ENCODE measurements at regions not wholly inside any gene's neighbourhood (a gene's known extent, or its start where the extent isn't known, plus 50 kb on each side); places are given as distances from the start of the nearest gene placed in this dataset.

GRCh38 chr12:84696908-84697540 is 215.6 kb downstream of the SLC6A15 start:
- TF ChIP-seq, protein P1, sequence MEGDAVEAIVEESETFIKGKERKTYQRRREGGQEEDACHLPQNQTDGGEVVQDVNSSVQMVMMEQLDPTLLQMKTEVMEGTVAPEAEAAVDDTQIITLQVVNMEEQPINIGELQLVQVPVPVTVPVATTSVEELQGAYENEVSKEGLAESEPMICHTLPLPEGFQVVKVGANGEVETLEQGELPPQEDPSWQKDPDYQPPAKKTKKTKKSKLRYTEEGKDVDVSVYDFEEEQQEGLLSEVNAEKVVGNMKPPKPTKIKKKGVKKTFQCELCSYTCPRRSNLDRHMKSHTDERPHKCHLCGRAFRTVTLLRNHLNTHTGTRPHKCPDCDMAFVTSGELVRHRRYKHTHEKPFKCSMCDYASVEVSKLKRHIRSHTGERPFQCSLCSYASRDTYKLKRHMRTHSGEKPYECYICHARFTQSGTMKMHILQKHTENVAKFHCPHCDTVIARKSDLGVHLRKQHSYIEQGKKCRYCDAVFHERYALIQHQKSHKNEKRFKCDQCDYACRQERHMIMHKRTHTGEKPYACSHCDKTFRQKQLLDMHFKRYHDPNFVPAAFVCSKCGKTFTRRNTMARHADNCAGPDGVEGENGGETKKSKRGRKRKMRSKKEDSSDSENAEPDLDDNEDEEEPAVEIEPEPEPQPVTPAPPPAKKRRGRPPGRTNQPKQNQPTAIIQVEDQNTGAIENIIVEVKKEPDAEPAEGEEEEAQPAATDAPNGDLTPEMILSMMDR (IDR thresholded peaks at IDR 0.05), result no peak
- Histone ChIP-seq H3K36me3 (no peaks in the 10 kb centered on the region), H3K27me3 (no peaks in the 10 kb centered on the region), H3K4me3 (no peak overlapping the region), H3K4me1 (no peaks in the 10 kb centered on the region), H3K27ac (no peak overlapping the region), H3K9me3 (no peaks in the 10 kb centered on the region)
- no peak for DNase-seq
- 61 to 73% methylated on average over 3 of the region's 3 CpGs for WGBS, 2 donors
- intact Hi-C loops (cut with DNase I), result no loop called here

GRCh38 chr12:84696281-84696680 is 216.3 kb downstream of the SLC6A15 start:
- WGBS, 2 donors, result 87 to 93% methylated on average over 2 of the region's 2 CpGs
- no peak for DNase-seq
- no peaks in the 10 kb centered on the region for H3K4me1 ChIP-seq
- H3K36me3 ChIP-seq, result no peaks in the 10 kb centered on the region
- intact Hi-C loops (cut with DNase I), result no loop called here
- no peak overlapping the region for H3K4me3 ChIP-seq
- no peaks in the 10 kb centered on the region for H3K27me3 ChIP-seq
- TF ChIP-seq POLR2A (IDR thresholded peaks at IDR 0.05), result no peak
- TF ChIP-seq, protein P1 (IDR thresholded peaks at IDR 0.05), result no peak
- no peak for TF ChIP-seq EP300 (IDR thresholded peaks at IDR 0.05)
- no peak for TF ChIP-seq POLR2AphosphoS5 (IDR thresholded peaks at IDR 0.05)
- H3K9me3 ChIP-seq, result no peaks in the 10 kb centered on the region
- H3K27ac ChIP-seq, result no peak overlapping the region

DNA sequence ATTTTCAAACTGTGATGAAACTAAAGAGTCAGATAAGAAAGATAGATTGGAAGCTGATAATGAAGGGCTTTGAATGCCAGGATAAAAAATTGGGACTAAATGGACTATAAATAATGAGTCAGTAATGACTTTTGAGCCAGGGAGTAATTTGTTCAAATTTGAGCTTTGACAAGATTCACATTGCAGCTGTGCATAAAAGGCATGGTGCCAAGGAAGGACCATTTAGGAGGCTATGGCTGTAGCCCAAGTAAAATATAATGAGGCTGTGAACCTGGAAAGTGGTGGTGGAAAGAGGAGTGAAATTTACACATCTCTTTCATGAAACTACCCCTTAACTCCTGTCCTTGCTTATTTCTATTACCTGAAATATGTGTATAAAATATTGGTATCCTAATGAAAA is 218.5 kb downstream of the SLC6A15 start:
- no peaks in the 10 kb centered on the region for H3K9me3 ChIP-seq
- TF ChIP-seq POLR2AphosphoS5 (IDR thresholded peaks at IDR 0.05) (no peak), POLR2A (IDR thresholded peaks at IDR 0.05) (no peak)
- H3K36me3 ChIP-seq, result no peaks in the 10 kb centered on the region
- H3K27ac ChIP-seq, result no peak overlapping the region
- H3K4me1 ChIP-seq, result no peaks in the 10 kb centered on the region
- no peak for DNase-seq
- H3K4me3 ChIP-seq, result no peak overlapping the region
- no peaks in the 10 kb centered on the region for H3K27me3 ChIP-seq
- intact Hi-C loops (cut with DNase I), result no loop called here

DNA sequence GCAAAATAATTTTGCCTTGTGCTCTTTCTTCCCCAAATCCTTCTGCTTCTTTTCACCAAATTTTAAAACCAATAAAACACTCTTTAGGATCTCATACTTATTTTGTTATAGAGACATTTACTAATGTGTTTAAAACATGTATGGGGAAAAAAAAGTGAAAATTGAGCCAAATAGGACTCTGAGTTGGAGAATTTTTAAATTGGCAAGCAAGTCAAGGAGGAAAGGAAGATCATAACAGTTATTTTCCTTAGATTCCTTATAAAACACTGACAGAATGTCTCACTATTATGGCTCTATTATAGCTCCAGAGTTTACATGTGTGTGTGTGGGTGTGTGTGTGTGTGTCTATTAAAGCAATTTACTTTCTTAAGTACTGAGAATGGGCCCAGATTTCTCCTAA is 220.5 kb downstream of the SLC6A15 start:
- Histone ChIP-seq H3K4me3 (no peak overlapping the region), H3K36me3 (no peaks in the 10 kb centered on the region), H3K27me3 (no peaks in the 10 kb centered on the region), H3K9me3 (no peaks in the 10 kb centered on the region), H3K27ac (no peak overlapping the region), H3K4me1 (no peaks in the 10 kb centered on the region)
- TF ChIP-seq EP300 (IDR thresholded peaks at IDR 0.05) (no peak), POLR2A (IDR thresholded peaks at IDR 0.05) (no peak), POLR2AphosphoS5 (IDR thresholded peaks at IDR 0.05) (no peak)
- TF ChIP-seq, protein P1 (IDR thresholded peaks at IDR 0.05), result no peak
- DNase-seq, result no peak
- intact Hi-C loops (cut with DNase I), result no loop called here

DNA sequence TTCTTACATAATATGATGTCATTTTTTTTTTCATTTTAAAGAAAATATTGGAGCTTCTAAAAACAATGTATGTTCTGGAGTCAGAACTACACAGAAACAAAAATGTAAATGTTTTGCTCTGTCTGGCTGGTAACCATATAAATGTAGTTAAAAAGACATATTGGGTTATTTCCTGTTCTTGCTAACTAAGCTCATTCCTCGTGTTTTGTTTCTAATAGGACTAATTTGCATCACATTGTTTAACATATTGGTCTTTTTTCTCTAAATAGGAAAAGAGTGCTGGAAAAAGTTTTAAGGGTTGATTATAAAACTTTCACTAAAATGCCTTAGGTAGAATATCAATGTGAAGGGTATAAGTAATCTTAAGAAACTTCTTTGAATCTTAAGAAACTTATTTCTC is 221.3 kb downstream of the SLC6A15 start:
- DNase-seq, result no peak
- intact Hi-C loops (cut with DNase I), result no loop called here
- TF ChIP-seq EP300 (IDR thresholded peaks at IDR 0.05), result no peak
- TF ChIP-seq, protein P1 (IDR thresholded peaks at IDR 0.05), result no peak
- no peak for TF ChIP-seq POLR2AphosphoS5 (IDR thresholded peaks at IDR 0.05)
- TF ChIP-seq POLR2A (IDR thresholded peaks at IDR 0.05), result no peak
- H3K27ac ChIP-seq, result no peak overlapping the region
- no peaks in the 10 kb centered on the region for H3K9me3 ChIP-seq
- no peaks in the 10 kb centered on the region for H3K27me3 ChIP-seq
- no peaks in the 10 kb centered on the region for H3K36me3 ChIP-seq
- H3K4me1 ChIP-seq, result no peaks in the 10 kb centered on the region
- 38 to 42% methylated on average over 1 of the region's 1 CpG for WGBS, 2 donors
- no peak overlapping the region for H3K4me3 ChIP-seq

Measured in sigmoid colon (tissue), 6 donors.